MM.1S (cell line): ENCODE measurements at regions not wholly inside any gene's neighbourhood (a gene's known extent, or its start where the extent isn't known, plus 50 kb on each side); places are given as distances from the start of the nearest gene placed in this dataset.

Experiments used
- EZH2phosphoT487 ChIP-seq: fragments of 300-600 bp; sonication (generic); IDR thresholded peaks from 2 replicates; pipeline ENCODE4 v1.6.1; 2018; ENCODE audit warnings: antibody characterized with exemption, low read length
- TF ChIP-seq, protein P1 (sequence below): fragments of 300-600 bp; sonication (generic); IDR thresholded peaks from 2 replicates; pipeline ENCODE4 v1.5.1; 2016; ENCODE audit warnings: antibody characterized with exemption, low read length, mixed read lengths

DNA sequence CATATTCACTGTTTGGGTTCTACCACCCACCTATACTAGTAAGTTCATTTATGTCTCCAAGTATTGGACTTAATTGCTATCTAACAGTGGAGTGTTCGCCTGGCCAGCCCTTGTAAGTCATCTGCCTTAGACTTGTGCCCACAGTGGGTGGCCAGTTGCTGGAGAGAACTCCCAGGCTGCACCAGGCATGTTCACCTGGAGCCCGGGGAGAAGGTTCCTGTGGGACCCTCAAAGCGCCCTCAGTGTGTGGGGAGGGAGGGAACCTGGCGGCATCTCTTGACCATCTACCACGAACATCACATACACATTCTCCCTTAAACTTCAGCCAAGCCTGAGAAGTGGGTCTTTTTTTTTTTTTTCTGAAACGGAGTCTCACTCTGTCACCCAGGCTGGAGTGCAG is 138.1 kb downstream of the CPZ start:
- TF ChIP-seq, protein P1, sequence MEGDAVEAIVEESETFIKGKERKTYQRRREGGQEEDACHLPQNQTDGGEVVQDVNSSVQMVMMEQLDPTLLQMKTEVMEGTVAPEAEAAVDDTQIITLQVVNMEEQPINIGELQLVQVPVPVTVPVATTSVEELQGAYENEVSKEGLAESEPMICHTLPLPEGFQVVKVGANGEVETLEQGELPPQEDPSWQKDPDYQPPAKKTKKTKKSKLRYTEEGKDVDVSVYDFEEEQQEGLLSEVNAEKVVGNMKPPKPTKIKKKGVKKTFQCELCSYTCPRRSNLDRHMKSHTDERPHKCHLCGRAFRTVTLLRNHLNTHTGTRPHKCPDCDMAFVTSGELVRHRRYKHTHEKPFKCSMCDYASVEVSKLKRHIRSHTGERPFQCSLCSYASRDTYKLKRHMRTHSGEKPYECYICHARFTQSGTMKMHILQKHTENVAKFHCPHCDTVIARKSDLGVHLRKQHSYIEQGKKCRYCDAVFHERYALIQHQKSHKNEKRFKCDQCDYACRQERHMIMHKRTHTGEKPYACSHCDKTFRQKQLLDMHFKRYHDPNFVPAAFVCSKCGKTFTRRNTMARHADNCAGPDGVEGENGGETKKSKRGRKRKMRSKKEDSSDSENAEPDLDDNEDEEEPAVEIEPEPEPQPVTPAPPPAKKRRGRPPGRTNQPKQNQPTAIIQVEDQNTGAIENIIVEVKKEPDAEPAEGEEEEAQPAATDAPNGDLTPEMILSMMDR, result no peak
- TF ChIP-seq EZH2phosphoT487, result no peak
